Activated CD4-positive, alpha-beta T cell treated with anti-CD3 and anti-CD28 coated beads, Interleukin-2, amount 50 U/mL, for 16 hours (primary cell): ENCODE measurements at regions not wholly inside any gene's neighbourhood (a gene's known extent, or its start where the extent isn't known, plus 50 kb on each side); places are given as distances from the start of the nearest gene placed in this dataset.

Source experiments
- DNase-seq: peaks from one replicate; pipeline ENCODE4 v3.0.0-alpha.2; 2020

DNA sequence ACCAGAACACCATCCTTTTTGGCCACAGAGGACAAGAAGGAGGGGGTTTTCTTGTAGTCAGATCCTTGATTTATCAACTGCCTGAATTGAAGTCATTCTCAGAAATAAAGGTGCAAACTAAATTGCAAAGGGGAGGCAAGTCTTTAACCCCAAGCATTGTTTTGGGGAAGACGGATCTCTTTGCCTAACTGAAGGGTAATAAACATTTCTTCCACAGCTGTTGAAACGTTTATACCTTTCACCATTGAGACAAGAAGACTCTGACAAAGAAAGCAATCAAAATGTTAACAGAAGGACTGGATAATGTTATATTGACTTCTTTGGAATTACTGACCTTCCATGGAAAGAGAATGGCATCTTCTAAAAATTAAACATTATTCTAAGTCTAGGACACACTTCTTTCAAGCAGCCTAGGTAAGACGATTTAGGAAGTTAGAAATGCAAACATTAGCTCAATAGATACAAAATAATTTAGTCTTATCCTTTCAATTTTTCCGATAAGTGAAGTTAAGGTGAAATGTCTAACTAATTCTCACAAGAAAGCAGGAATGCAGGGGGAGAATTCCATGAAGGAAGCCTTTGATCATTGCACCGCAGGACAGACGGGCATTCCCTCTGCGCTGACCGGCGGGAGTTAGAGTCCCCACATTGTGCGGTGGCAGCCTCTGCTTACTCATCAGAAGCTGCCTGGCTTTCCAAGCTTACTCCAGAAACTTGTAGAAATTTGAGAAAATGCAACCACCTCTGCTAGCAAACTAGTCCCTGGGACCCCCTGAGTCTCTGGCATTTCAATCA, 69.4 kb upstream of the COPS8 start:
- DNase-seq = no peak

DNA sequence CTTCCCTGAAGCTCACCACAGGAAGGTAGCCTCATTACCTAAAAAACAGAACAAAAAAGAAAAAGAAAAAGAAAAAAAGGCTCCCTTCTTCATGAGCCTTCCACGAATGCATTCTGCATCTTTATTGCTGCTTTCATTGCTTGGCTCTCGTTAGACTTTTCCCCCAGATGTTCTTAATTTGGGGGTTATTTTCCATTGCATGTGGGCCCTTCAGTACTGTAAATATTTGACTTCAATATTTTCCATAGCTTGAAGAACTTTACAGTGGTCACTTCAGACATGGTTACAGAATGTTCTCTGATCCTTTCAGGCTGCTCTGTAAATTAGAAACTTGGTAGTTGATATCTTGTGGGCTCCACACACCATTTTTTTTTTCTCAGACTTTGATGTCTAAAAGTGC, 65.6 kb upstream of the COPS8 start:
- no peak for DNase-seq

- DNase-seq = no peak
Measured at GRCh38 chr2:237022533-237022932, 63.2 kb upstream of the COPS8 start.

DNA sequence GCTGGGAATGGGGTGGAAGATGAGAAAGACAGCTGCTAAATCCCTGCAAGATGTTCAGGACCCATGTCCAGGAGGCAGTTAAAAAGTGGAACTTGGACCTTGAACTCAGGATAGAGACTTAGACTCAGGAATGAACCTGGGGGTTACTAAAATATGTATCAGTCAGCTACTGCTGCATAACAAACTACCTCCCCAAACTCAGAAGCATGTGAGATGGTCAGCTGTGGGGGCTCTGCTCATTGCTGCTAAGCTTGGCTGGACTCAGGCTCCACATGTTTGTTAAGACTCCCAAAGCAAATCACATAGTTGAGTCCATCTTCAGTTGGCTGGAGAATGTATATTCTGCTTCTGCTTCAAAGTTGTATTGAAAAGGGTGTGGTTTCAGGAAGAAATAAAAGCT, 61.4 kb upstream of the COPS8 start:
- DNase-seq = no peak

DNA sequence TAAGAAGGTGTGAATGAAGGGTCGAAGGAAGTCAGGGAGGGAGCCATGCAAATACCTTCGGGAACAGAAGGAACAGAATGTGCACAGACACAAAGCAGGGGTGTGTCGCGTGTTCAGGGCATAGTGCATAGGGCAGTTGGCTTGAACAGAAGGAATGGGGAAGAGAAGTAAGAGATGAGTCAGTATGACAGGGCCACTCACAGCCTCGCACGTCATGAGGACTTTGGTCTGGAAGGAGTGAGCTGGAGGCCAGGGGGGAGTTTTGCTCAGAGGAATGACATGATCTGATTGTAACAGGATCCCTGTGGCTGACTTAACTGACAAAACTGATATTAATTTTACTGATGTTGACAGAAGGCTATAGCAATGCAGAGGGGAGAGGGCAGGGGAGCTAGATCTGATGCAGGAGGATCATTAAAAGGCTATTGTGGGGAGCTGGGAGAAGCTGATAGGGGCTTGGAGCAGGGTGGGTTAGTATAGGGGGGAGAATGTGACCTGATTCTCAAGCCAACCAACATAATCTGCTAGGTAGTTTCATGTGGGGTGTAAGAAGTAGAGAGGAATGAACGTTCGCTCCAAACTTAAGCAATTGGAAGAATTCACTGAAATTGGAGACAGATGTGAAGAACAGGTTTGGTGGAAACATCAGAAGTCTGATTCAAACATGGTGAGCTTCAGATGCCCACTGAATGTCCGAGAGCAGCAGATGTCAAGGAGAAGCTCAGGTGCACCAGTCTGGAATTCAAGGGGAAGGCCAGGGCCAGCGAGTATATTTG, 60.4 kb upstream of the COPS8 start:
- DNase-seq = no peak

GRCh38 chr2:237026981-237027711, 58.5 kb upstream of the COPS8 start:
- peak; percentile 10 for DNase-seq

- no peak for DNase-seq
Measured at GRCh38 chr2:237027712-237028029, 58.0 kb upstream of the COPS8 start.

DNA sequence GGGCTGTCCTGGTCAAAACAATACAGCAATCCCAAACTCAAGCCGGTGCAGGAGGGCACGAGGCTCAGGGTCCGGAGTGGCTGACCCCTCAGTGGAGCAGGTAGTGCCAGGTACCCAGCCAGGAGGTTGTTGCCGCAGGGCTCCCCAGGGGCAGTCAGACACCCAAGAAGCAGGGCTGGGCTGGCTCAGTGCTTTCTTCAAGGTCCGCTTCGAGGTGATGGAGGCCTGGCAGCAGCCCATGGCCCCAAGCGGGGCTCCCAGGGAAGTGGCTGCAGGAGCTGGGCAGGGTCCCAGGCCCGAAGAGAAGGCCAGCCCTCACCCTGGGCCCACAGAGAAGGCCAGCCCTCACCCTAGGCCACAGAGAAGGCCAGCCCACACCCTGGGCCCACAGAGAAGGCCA, 55.3 kb upstream of the COPS8 start:
- DNase-seq = no peak

DNA sequence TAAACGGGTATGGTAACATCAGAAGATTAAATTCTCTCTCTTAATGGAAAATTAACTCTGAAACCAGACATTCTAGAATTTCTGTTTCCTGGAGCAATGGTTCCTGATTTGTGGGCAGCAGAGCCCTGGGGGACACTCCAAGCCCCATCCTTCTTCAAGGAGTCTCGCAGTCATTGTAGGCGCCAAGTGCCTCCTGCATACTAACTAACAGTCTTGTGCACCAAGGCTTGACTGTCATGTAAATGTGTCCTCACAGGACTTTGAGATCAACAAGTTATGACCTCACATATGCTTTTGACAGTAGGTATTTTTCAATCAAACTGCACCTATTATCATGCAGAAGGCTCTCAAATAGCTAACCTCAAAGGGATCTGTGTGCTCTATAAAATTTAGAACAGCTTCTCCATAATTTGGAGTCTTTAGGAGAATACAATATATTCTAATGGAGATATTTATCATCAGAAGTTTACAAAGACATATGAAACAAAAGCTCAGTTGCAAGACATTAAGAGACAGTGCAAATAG, 52.1 kb upstream of the COPS8 start:
- no peak for DNase-seq

- no peak for DNase-seq
Measured at GRCh38 chr2:237035781-237036475, 49.8 kb upstream of the COPS8 start.
